Activated T-helper 1 cell treated with anti-CD3 and anti-CD28 coated beads, Interleukin-2, amount 50 U/mL, for 16 hours (primary cell): ENCODE measurements at regions not wholly inside any gene's neighbourhood (a gene's known extent, or its start where the extent isn't known, plus 50 kb on each side); places are given as distances from the start of the nearest gene placed in this dataset.
"Not testable (repeated sequence)": the region's sequence is repeated elsewhere in the genome, so short reads cannot be mapped to it uniquely, and the experiment has no call there.

Experiments
- DNase-seq, 2 donors: peaks; one replicate each; pipeline ENCODE4 v3.0.0-alpha.2; 2020; ENCODE audit warnings: low read depth in 1 of 2, low spot score in 1 of 2

DNA sequence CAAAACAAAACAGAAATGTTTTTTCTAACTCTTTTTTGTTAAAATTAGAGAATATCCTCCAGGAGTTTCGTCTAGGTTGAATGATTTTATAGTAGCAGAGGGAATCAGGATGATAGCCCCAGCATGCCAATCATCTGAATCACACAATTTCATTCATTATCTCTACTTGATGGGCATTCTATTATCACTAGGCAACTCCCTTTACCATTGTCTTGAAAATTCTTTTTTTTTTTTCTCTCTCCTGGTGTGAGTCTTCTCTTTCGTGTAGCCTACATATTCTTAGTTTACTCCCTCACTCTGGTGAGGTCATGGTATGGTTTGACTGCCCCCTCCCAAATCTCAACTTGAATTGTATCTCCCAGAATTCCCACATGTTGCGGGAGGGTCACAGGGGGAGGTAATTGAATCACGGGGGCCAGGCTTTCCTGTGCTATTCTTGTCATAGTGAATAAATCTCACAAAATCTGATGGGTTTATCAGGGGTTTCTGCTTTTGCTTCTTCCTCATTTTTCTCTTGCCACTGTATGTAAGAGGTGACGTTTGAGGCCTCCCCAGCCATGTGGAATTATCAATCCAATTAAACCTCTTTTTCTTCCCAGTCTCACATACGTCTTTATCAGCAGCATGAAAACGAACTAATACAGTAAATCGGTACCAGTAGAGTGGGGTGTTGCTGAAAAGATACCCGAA lies 105.0 kb downstream of the OTUD1 start:
- no peak for DNase-seq

GRCh38 chr10:23545866-23546265 lies 107.0 kb downstream of the OTUD1 start:
- not testable (repeated sequence) for DNase-seq

- no peak for DNase-seq
Measured at GRCh38 chr10:23556727-23557440, 118.0 kb downstream of the OTUD1 start.

DNA sequence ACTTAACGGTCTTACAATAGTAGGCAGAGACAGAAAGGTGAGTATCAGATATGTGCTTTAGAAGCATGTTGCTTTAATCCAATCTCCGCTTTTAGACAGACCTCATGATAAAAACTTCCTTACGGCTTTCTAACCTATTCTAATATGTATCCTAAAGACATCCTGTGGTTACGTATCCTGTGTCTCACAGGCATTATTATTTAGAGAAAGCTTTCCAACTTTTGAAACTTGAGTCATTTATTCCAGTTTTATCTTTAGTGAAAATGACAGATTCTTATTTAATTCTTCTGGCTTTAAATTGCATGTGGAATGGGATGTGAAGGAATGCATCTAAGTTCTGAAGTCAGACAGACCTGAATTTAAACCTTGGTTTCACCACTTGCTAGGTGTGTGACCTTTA lies 118.9 kb downstream of the OTUD1 start:
- no peak for DNase-seq

GRCh38 chr10:23558361-23558799 lies 119.5 kb downstream of the OTUD1 start:
- DNase-seq, result no peak

- DNase-seq, result no peak
Measured at GRCh38 chr10:23568996-23569395, 130.1 kb downstream of the OTUD1 start.

- no peak for DNase-seq
Measured at GRCh38 chr10:23571884-23572283, 133.0 kb downstream of the OTUD1 start.

- DNase-seq, result no peak
Measured at GRCh38 chr10:23581906-23582450, 143.1 kb downstream of the OTUD1 start.

- no peak for DNase-seq
Measured at GRCh38 chr10:23584396-23584795, 145.5 kb downstream of the OTUD1 start.

DNA sequence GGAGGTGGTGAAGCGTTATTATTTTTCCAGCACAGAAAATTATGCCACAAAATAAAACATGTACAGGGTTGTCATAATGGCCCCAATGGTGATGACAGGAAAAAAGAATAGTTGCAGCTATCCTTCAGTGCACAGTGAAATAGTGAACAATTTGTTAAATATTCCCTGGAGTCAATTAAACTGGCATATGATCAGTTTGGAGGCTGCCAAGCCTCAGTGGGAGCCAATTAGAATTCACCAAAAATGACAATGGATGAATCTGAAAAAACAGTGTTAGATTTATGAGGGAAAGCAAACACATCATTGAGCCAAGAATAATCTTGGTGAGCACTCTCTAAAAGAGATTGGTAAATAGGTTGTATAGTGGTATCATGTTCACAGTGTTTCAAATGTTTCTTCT lies 146.3 kb downstream of the OTUD1 start:
- no peak for DNase-seq

DNA sequence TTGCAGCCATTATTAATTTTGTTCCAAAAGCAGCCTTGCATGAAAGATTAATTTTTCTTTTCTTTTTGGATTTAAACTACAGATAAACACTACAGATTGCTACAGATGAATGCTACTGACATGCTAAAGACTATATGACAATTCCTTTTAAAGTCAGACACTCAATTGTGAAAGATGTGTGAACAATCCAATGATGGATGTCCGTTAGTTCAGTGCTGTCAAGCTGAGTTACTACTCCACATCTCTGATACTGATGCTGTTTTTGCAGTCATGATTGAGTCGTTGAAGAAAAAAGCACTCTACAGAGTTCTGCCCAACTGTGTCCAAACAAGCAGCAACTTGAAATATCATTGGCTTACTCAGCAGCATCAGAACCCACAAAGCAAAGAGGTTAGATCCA lies 146.8 kb downstream of the OTUD1 start:
- DNase-seq, result no peak

DNA sequence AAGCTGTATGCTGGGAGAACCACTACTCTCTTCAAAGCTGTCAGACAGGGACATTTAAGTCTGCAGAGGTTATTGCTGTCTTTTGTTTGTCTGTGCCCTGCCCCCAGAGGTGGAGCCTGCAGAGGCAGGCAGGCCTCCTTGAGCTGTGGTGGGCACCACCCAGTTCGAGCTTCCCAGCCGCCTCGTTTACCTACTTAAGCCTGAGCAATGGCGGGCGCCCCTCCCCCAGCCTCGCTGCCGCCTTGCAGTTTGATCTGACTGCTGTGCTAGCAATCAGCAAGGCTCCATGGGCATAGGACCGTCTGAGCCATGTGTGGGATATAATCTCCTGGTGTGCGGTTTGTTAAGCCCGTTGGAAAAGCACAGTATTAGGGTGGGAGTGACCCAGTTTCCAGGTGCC lies 156.4 kb downstream of the OTUD1 start:
- DNase-seq, result not testable (repeated sequence)

DNA sequence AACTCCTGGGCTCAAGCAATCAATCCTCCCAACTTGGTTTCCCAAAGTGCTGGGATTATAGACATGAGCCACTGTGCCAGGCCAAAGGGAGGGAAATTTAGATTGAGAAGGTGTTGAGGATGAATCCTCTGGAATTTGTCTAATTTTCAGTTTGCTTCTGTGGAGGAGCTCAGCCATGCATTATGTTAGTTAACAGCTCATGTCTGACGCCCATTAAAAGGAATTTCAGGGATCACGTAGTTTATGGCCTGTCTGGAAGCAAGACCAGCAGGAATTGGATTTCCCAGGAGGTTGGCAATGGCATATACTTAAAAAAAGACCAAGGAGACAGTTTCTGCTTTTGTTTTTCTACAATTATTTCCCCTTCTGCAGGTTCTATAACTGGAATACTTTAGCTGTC lies 165.7 kb downstream of the OTUD1 start:
- DNase-seq, result no peak

DNA sequence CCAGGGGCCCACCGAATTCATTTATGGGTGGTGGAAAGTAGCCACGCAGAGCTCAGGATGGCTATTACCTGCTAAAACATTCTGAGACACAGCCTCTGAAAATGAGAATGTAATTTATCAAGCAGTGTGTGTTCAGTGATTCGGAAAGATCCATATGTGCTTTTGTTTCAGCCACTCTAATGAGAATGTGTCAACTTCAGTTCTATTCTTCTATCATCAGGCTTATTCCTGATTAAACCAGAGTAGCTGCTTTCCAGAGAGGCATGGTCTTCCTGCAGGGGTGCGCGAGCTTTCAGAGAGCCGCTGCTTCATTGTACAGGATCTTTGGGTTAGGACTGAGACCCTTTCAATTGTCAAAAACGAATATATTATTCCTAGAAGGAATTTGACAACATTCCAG lies 167.6 kb downstream of the OTUD1 start:
- DNase-seq, result no peak

GRCh38 chr10:23608926-23609325 lies 170.1 kb downstream of the OTUD1 start:
- DNase-seq, result no peak

- no peak for DNase-seq
Measured at GRCh38 chr10:23610626-23611307, 171.9 kb downstream of the OTUD1 start.

GRCh38 chr10:23611308-23612029 lies 172.6 kb downstream of the OTUD1 start:
- DNase-seq, result no peak

GRCh38 chr10:23613900-23614299 lies 175.0 kb downstream of the OTUD1 start:
- no peak for DNase-seq

DNA sequence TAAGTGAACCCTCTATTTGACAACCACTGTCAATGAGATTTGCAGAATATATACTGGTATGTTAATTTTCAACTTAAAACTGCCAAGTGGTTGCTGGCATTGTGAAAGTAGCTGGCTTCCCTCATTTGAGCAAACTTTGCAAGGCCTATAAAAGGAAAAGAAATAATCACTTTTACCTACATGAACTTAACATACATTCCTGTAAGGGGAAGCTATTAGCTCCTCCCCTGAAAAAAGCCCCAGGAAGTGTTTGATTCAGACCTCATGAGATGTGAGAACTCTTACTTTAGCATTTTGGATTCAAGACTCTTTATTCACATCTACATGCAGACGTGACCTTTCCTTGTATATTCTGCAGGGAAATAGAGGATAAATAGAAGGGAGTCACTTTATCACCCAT lies 175.6 kb downstream of the OTUD1 start:
- no peak for DNase-seq

GRCh38 chr10:23630376-23630775 lies 191.5 kb downstream of the OTUD1 start:
- no peak for DNase-seq

GRCh38 chr10:23630885-23631284 lies 192.0 kb downstream of the OTUD1 start:
- no peak for DNase-seq
